ENCODE measurements at regions not wholly inside any gene's neighbourhood (a gene's known extent, or its start where the extent isn't known, plus 50 kb on each side); places are given as distances from the start of the nearest gene placed in this dataset.

DNA sequence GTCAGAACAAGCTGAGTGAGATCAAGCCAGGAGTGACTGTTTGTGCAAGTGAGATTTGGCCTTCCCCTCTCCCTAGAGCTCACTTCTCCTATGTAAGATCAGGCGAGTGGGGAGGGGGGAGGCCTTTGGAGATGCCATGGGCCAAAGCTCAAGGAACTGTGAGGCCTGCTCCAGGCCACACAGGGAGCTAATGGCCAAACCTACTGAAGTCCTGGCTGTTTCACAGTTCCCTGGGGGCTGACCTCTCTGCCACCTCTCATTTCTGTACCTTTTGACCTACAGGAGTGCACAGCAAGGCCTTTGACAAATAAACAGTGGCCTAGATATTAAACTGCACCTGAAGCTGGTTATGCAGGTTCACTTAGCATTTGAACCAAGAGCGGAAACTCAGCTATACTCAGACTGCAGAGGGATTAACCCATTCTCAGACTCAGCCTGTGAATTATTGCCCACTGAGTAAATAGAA lies 235.0 kb upstream of the NT5C1B start:
- TF ChIP-seq CTCF (optimal IDR thresholded peaks at IDR 0.05 in 1 of 3, IDR thresholded peaks at IDR 0.05 in 1 of 3, conservative IDR thresholded peaks at IDR 0.05 in 1 of 3; ENCODE audit: extremely low read depth in 1 of 3, insufficient read depth in 2 of 3, low read length in 3 of 3): no peak
- TF ChIP-seq EZH2 (IDR thresholded peaks at IDR 0.05; ENCODE audit: low read length): no peak

All from keratinocyte (primary cell).